ENCODE measurements at regions not wholly inside any gene's neighbourhood (a gene's known extent, or its start where the extent isn't known, plus 50 kb on each side); places are given as distances from the start of the nearest gene placed in this dataset.

DNA sequence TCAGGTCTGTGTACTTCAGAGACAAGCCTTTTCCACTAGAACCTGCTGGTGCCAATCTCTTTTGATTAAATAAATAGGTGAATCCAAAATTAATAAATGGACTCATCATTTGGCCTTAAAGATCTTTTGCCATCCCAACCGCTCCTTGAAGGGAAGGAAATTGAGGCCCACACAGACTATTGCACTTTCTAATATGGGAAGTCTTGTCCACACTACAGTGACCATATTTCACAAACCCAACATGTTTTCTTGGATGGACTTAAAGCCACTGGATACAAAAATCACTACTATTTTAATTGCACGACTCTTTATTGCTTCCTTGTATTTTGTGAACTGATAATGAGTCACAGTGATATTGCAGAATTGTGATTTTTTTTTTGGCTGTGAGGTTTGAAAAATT lies 135.0 kb downstream of the DIRAS2 start:
- TF ChIP-seq, protein P1, sequence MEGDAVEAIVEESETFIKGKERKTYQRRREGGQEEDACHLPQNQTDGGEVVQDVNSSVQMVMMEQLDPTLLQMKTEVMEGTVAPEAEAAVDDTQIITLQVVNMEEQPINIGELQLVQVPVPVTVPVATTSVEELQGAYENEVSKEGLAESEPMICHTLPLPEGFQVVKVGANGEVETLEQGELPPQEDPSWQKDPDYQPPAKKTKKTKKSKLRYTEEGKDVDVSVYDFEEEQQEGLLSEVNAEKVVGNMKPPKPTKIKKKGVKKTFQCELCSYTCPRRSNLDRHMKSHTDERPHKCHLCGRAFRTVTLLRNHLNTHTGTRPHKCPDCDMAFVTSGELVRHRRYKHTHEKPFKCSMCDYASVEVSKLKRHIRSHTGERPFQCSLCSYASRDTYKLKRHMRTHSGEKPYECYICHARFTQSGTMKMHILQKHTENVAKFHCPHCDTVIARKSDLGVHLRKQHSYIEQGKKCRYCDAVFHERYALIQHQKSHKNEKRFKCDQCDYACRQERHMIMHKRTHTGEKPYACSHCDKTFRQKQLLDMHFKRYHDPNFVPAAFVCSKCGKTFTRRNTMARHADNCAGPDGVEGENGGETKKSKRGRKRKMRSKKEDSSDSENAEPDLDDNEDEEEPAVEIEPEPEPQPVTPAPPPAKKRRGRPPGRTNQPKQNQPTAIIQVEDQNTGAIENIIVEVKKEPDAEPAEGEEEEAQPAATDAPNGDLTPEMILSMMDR (IDR thresholded peaks at IDR 0.05; ENCODE audit: insufficient read depth, low read length, poor library complexity, severe bottlenecking) = no peak
- no peak for TF ChIP-seq EZH2phosphoT487 (conservative IDR thresholded peaks at IDR 0.05; ENCODE audit: low read length)

Measured in SU-DHL-6 (cell line).